Gastrocnemius medialis (tissue), 4 donors: ENCODE measurements at regions not wholly inside any gene's neighbourhood (a gene's known extent, or its start where the extent isn't known, plus 50 kb on each side); places are given as distances from the start of the nearest gene placed in this dataset.

Source experiments
- POLR2A ChIP-seq, 2 donors: fragments of 450-650 bp; IDR thresholded peaks; one replicate each; pipeline ENCODE4 v1.6.1; 2017; ENCODE audit warnings: antibody characterized with exemption in 2 of 2, mild to moderate bottlenecking in 2 of 2, moderate library complexity in 2 of 2
- TF ChIP-seq, protein P1 (sequence below), 5 experiments: fragments of 450-650 bp in 3 of 5; fragments of 200-600 bp in 2 of 5; sonication (generic) in 2 of 5; IDR thresholded peaks in 4 of 5; conservative IDR thresholded peaks in 1 of 5; 1 replicate in 4 of 5; 2 replicates in 1 of 5; pipeline ENCODE4 v1.5.1; 2016 to 2019; ENCODE audit warnings: antibody characterized with exemption in 5 of 5, mild to moderate bottlenecking in 3 of 5, moderate library complexity in 3 of 5

DNA sequence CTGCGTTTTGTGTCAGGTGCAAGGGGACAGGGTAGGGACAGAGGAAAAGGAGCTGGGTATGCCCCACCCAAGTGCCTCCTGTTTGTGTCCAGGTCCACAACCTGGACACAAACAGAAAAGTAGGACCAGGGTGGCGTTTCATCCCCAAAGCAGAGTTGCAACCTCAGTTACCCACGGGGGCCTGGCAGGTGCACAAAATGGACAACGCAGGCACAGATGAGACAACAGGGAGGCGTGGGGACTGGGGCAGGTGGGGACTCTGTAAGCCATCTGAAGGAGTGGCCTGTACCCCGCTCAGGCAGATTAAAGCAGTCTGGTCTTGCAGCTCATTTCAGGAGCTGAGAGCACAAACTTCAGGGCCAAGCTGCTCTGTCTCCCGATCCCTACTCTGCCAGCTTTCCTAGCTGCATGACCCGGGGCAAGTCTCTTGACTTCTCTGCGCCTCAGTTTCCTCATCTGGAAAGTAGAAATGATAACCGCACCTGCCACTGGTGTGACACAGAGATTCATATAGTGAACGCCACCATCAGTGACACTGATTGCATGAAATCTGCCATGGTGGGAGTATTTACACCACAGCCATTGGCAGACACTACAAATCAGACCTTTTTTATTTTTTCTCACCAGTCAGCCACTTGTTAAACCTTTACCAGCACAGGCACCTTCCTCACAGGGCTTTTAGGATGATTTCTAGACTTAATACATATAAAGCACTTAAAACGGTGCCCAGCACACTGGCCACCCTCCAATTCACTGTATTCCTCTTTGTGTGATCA lies 123.0 kb downstream of the PHETA1 start:
- TF ChIP-seq, protein P1, sequence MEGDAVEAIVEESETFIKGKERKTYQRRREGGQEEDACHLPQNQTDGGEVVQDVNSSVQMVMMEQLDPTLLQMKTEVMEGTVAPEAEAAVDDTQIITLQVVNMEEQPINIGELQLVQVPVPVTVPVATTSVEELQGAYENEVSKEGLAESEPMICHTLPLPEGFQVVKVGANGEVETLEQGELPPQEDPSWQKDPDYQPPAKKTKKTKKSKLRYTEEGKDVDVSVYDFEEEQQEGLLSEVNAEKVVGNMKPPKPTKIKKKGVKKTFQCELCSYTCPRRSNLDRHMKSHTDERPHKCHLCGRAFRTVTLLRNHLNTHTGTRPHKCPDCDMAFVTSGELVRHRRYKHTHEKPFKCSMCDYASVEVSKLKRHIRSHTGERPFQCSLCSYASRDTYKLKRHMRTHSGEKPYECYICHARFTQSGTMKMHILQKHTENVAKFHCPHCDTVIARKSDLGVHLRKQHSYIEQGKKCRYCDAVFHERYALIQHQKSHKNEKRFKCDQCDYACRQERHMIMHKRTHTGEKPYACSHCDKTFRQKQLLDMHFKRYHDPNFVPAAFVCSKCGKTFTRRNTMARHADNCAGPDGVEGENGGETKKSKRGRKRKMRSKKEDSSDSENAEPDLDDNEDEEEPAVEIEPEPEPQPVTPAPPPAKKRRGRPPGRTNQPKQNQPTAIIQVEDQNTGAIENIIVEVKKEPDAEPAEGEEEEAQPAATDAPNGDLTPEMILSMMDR (IDR thresholded peaks at IDR 0.05 in 4 of 5, conservative IDR thresholded peaks at IDR 0.05 in 1 of 5): no peak
- no peak for TF ChIP-seq POLR2A (IDR thresholded peaks at IDR 0.05)
